ENCODE measurements at regions not wholly inside any gene's neighbourhood (a gene's known extent, or its start where the extent isn't known, plus 50 kb on each side); places are given as distances from the start of the nearest gene placed in this dataset.

DNA sequence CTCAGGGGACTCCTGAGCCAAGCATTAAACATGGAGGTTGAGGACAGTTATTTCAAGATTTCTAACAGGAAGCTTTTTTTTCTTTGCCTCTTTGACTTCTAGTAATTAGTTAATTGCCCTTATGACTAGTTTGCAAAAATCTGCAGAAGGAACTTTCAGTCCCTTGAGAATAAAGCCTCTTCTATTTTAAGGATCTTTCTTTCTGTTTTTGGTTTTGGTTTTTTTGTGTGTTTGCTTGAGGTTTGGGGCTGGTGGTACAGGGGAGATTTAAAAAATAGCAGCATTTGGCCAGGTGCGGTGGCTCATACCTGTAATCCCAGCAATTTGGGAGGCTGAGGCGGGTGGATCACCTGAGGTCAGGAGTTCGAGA is 259.3 kb downstream of the BMP7 start:
- H3K9me2 ChIP-seq (ENCODE audit: insufficient read depth, low read length), result no peaks in the 10 kb centered on the region
- no peaks in the 10 kb centered on the region for H4K20me1 ChIP-seq (ENCODE audit: insufficient read depth, low read length)
- H3K36me3 ChIP-seq (ENCODE audit: insufficient read depth, low read length), result no peaks in the 10 kb centered on the region
- BruUV-seq (replicated peaks), result no TSS peak
- TF ChIP-seq, protein P1, sequence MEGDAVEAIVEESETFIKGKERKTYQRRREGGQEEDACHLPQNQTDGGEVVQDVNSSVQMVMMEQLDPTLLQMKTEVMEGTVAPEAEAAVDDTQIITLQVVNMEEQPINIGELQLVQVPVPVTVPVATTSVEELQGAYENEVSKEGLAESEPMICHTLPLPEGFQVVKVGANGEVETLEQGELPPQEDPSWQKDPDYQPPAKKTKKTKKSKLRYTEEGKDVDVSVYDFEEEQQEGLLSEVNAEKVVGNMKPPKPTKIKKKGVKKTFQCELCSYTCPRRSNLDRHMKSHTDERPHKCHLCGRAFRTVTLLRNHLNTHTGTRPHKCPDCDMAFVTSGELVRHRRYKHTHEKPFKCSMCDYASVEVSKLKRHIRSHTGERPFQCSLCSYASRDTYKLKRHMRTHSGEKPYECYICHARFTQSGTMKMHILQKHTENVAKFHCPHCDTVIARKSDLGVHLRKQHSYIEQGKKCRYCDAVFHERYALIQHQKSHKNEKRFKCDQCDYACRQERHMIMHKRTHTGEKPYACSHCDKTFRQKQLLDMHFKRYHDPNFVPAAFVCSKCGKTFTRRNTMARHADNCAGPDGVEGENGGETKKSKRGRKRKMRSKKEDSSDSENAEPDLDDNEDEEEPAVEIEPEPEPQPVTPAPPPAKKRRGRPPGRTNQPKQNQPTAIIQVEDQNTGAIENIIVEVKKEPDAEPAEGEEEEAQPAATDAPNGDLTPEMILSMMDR (conservative IDR thresholded peaks at IDR 0.05; ENCODE audit: low read length), result no peak
- TF ChIP-seq EZH2phosphoT487 (IDR thresholded peaks at IDR 0.05; ENCODE audit: borderline replicate concordance, low read depth, low read length), result no peak
- H3K79me2 ChIP-seq (ENCODE audit: insufficient read depth, low read depth, low read length), result no peaks in the 10 kb centered on the region
- ChIA-PET CTCF (ENCODE audit: unreplicated experiment) (no interaction called here), POLR2A (no interaction called here)
- H3K4me2 ChIP-seq (ENCODE audit: low read length), result no peak overlapping the region; the same call in 1 of the 2 replicates
- H3K27ac ChIP-seq (ENCODE audit: low read depth, low read length, poor library complexity, severe bottlenecking), result no peak overlapping the region
- H3K4me3 ChIP-seq (ENCODE audit: low read depth, low read length, poor library complexity, severe bottlenecking), result no peak overlapping the region
- no peaks in the 10 kb centered on the region for H3K9me3 ChIP-seq (ENCODE audit: low read length)
- peaks cover 21% of the 10 kb centered on the region for H3K4me1 ChIP-seq (ENCODE audit: insufficient read depth, low read length, poor library complexity, severe bottlenecking)
- H2AFZ ChIP-seq (ENCODE audit: low read length), result no peak overlapping the region
- DNase-seq (ENCODE audit: low spot score), result peak; percentile 50
- intact Hi-C loops (cut with micrococcal nuclease; ENCODE audit: unreplicated experiment), result no loop called here

DNA sequence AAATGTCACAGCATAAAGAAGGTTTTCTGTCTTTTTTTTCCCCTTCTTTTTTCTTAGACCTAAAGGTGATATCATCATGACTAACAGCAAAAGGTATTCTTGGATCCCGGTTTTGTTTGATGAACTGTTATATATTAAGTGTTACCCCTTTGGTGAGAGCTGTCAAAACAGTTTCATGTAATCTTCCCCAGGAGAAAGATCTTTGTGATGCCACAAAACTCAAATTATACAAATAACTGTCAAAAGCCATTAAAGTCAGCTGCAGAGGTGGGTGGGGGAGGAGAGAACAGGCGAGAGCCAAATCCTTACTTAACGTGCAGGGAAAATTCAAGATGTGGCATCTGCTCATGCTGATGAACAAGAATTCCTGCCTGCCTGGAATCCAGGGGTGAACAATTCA is 258.2 kb downstream of the BMP7 start:
- Histone ChIP-seq H3K4me3 (ENCODE audit: low read depth, low read length, poor library complexity, severe bottlenecking) (no peak overlapping the region), H3K4me1 (ENCODE audit: insufficient read depth, low read length, poor library complexity, severe bottlenecking) (peaks cover 15% of the 10 kb centered on the region), H3K79me2 (ENCODE audit: insufficient read depth, low read depth, low read length) (no peaks in the 10 kb centered on the region), H3K27ac (ENCODE audit: low read depth, low read length, poor library complexity, severe bottlenecking) (no peak overlapping the region), H4K20me1 (ENCODE audit: insufficient read depth, low read length) (no peaks in the 10 kb centered on the region), H3K9me3 (ENCODE audit: low read length) (no peaks in the 10 kb centered on the region), H3K9me2 (ENCODE audit: insufficient read depth, low read length) (no peaks in the 10 kb centered on the region), H3K36me3 (ENCODE audit: insufficient read depth, low read length) (no peaks in the 10 kb centered on the region), H3K4me2 (ENCODE audit: low read length) (no peak overlapping the region), H2AFZ (ENCODE audit: low read length) (no peak overlapping the region)
- intact Hi-C loops (cut with micrococcal nuclease; ENCODE audit: unreplicated experiment), result no loop called here
- POLR2A ChIA-PET, result interaction anchor here (0.6 kb wide), 1 partner anchor 67 kb away, joined by 4 read pairs; no protein-coding TSS in a partner anchor
- no TSS peak for BruUV-seq (replicated peaks)
- TF ChIP-seq, protein P1 (conservative IDR thresholded peaks at IDR 0.05; ENCODE audit: low read length), result no peak
- no peak for TF ChIP-seq EZH2phosphoT487 (IDR thresholded peaks at IDR 0.05; ENCODE audit: borderline replicate concordance, low read depth, low read length)
- DNase-seq (ENCODE audit: low spot score), result no peak
- CTCF ChIA-PET (ENCODE audit: unreplicated experiment), result no interaction called here

DNA sequence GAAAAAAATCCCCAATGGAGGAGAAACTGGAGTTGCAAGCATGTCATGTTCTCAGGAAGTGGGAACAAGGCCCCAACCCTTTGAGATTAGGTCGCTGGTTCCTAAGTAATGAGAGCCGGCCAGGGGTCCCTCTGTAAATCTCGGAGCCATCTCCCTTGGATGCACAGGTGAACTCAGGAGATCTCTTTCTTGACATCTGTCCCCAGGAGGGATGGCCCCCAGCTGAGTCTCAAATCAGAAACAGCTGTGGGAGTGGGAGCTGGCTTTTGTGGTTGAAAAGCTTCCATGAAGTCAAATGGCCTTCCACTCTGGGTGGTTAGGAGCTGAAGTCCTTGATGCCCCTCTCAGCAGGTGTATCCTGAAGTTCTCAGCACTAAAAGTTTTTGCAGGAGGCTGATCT is 257.1 kb downstream of the BMP7 start:
- DNase-seq (ENCODE audit: low spot score), result no peak
- Histone ChIP-seq H4K20me1 (ENCODE audit: insufficient read depth, low read length) (no peaks in the 10 kb centered on the region), H3K27ac (ENCODE audit: low read depth, low read length, poor library complexity, severe bottlenecking) (no peak overlapping the region), H3K9me2 (ENCODE audit: insufficient read depth, low read length) (no peaks in the 10 kb centered on the region), H3K79me2 (ENCODE audit: insufficient read depth, low read depth, low read length) (no peaks in the 10 kb centered on the region), H3K9me3 (ENCODE audit: low read length) (no peaks in the 10 kb centered on the region), H3K4me2 (ENCODE audit: low read length) (no peak overlapping the region), H3K4me3 (ENCODE audit: low read depth, low read length, poor library complexity, severe bottlenecking) (no peak overlapping the region), H2AFZ (ENCODE audit: low read length) (no peak overlapping the region), H3K36me3 (ENCODE audit: insufficient read depth, low read length) (no peaks in the 10 kb centered on the region), H3K4me1 (ENCODE audit: insufficient read depth, low read length, poor library complexity, severe bottlenecking) (peaks cover 10% of the 10 kb centered on the region)
- intact Hi-C loops (cut with micrococcal nuclease; ENCODE audit: unreplicated experiment), result no loop called here
- CTCF ChIA-PET (ENCODE audit: unreplicated experiment), result no interaction called here
- POLR2A ChIA-PET, result no interaction called here
- no peak for TF ChIP-seq EZH2phosphoT487 (IDR thresholded peaks at IDR 0.05; ENCODE audit: borderline replicate concordance, low read depth, low read length)
- TF ChIP-seq, protein P1 (conservative IDR thresholded peaks at IDR 0.05; ENCODE audit: low read length), result no peak
- no TSS peak for BruUV-seq (replicated peaks)

Measured in OCI-LY7 (cell line).